ENCODE measurements at regions not wholly inside any gene's neighbourhood (a gene's known extent, or its start where the extent isn't known, plus 50 kb on each side); places are given as distances from the start of the nearest gene placed in this dataset.

DNA sequence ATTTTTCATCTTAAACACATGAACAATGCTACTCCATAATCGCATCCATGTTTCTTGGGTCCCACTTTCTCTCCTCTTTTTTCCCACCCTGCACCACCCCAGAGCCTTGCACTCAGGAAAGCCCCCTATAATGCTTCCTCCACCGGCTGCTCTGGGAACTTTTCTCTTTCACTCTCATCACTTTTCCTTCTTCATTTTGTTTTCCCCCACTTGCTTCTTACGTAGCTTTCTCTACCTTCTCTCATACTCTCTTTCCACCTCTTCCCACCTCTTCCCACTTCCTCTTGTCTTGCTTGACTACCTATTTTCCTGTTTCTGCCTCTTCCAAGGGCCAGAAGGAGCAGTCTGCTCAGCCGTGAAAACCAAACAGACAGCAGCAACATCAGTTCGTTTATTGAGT is 229.5 kb upstream of the RHOBTB1 start:
- DNase-seq (ENCODE audit: low spot score in 2 of 2), result no peak
- intact Hi-C loops (cut with DNase I; ENCODE audit: low total_unique reads), result no loop called here
- no peak overlapping the region for H3K4me3 ChIP-seq
- no peak overlapping the region for H3K27ac ChIP-seq
- H3K36me3 ChIP-seq, result no peaks in the 10 kb centered on the region
- H3K27me3 ChIP-seq, result no peaks in the 10 kb centered on the region
- no peaks in the 10 kb centered on the region for H3K9me3 ChIP-seq
- TF ChIP-seq POLR2AphosphoS5 (IDR thresholded peaks at IDR 0.05), result no peak
- TF ChIP-seq POLR2A (IDR thresholded peaks at IDR 0.05), result no peak
- TF ChIP-seq, protein P1, sequence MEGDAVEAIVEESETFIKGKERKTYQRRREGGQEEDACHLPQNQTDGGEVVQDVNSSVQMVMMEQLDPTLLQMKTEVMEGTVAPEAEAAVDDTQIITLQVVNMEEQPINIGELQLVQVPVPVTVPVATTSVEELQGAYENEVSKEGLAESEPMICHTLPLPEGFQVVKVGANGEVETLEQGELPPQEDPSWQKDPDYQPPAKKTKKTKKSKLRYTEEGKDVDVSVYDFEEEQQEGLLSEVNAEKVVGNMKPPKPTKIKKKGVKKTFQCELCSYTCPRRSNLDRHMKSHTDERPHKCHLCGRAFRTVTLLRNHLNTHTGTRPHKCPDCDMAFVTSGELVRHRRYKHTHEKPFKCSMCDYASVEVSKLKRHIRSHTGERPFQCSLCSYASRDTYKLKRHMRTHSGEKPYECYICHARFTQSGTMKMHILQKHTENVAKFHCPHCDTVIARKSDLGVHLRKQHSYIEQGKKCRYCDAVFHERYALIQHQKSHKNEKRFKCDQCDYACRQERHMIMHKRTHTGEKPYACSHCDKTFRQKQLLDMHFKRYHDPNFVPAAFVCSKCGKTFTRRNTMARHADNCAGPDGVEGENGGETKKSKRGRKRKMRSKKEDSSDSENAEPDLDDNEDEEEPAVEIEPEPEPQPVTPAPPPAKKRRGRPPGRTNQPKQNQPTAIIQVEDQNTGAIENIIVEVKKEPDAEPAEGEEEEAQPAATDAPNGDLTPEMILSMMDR (IDR thresholded peaks at IDR 0.05), result no peak
- H3K4me1 ChIP-seq, result no peaks in the 10 kb centered on the region

DNA sequence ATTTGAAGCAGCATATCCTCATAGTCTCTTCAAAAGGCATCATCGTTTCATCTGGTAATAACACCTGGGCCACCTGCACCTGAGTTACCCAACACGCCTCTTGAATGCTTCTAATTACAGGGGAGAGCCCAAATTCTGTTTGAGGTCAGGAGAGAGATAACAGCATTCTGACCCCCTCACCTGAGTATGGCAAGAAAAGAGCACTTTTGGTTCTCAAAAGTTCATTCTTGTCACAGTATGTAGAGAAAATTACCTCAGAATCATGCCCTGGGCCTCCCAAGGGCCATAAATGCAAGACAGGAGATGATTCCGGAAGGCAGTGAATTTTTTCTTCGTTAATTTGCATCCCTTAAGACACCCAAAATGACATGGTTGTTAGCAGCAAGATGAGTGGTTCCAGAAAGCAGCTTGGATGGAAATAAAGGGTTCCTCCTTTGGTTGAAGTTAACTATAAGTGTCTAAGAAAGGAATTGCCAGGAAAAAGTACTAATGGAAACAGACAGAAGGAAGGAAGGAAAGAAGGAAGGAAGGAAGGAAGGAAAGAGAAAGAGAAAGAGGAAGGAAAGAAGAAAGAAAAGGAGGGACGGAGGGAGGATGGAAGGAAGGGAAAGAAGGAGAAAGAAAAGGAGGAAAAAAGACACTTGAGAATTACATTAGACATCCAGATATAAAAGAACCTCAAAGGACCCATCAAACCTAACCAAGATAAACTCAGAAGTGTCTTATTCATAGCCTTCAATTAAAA is 228.4 kb upstream of the RHOBTB1 start:
- Histone ChIP-seq H3K27me3 (no peaks in the 10 kb centered on the region), H3K27ac (no peak overlapping the region), H3K36me3 (no peaks in the 10 kb centered on the region), H3K9me3 (no peaks in the 10 kb centered on the region), H3K4me1 (no peaks in the 10 kb centered on the region), H3K4me3 (no peak overlapping the region)
- intact Hi-C loops (cut with DNase I; ENCODE audit: low total_unique reads), result no loop called here
- no peak for DNase-seq (ENCODE audit: low spot score in 2 of 2)
- TF ChIP-seq POLR2A (IDR thresholded peaks at IDR 0.05) (no peak), POLR2AphosphoS5 (IDR thresholded peaks at IDR 0.05) (no peak)
- TF ChIP-seq, protein P1 (IDR thresholded peaks at IDR 0.05), result no peak

DNA sequence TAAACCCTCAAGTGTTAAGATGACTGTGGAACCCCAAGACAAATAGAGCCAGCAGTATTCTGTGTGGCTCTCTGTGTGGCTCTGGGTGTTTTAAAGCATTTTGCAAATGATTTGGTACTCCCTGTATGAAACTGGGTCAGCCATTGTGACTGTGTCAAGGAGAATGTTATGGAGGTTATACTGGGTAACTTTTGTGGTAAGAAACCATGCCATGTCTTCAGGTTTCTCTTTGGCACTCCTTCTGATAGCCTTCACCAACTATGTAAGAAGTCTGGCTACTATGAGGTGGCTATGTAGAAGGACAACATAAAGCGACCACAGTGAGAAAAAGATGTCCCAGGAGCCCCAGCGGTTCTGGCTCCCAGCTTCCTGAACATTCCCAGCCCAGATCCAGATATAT is 226.6 kb upstream of the RHOBTB1 start:
- no peaks in the 10 kb centered on the region for H3K36me3 ChIP-seq
- TF ChIP-seq POLR2AphosphoS5 (IDR thresholded peaks at IDR 0.05) (no peak), POLR2A (IDR thresholded peaks at IDR 0.05) (no peak)
- TF ChIP-seq, protein P1 (IDR thresholded peaks at IDR 0.05), result no peak
- no peak overlapping the region for H3K4me3 ChIP-seq
- H3K27ac ChIP-seq, result no peak overlapping the region
- H3K4me1 ChIP-seq, result no peaks in the 10 kb centered on the region
- H3K9me3 ChIP-seq, result no peaks in the 10 kb centered on the region
- DNase-seq (ENCODE audit: low spot score in 2 of 2), result no peak
- intact Hi-C loops (cut with DNase I; ENCODE audit: low total_unique reads), result no loop called here
- H3K27me3 ChIP-seq, result no peaks in the 10 kb centered on the region

DNA sequence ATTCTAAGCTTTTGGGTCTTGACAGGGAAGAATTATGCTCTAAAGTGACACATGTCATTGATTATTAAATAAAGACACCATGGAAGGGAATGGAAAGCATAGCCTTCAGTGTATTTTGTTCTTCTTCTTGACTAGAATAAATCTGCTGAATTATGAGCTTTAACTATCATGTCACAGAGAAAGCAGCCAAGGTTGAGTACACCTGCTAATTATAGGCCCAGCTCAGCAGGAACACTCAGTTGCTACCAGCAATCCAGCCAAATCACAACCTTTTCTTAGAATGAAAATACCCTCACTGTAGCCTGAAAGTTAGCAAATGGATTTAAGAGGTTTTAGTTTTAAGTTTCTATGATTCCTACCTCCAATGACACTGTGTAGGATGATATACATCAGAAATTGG is 225.3 kb upstream of the RHOBTB1 start:
- H3K27me3 ChIP-seq, result no peaks in the 10 kb centered on the region
- TF ChIP-seq POLR2AphosphoS5 (IDR thresholded peaks at IDR 0.05) (no peak), POLR2A (IDR thresholded peaks at IDR 0.05) (no peak)
- TF ChIP-seq, protein P1 (IDR thresholded peaks at IDR 0.05), result no peak

DNA sequence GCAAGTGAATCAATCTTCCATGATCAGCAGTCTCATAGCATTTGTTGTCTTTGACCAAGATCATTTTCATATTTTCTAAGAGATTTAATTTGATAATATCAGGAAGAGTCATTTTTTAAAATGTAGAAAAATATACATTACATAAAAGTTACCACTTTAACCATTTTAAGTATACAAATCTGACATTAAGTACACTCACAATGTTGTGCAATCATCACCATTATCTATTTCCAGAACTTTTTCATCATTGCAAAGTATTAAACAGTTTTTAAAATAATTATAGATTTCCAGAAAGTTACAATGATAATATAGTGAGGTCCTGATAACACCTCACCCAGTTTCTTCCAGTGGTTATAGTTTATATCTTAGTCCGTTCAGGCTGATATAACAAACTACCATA is 222.5 kb upstream of the RHOBTB1 start:
- H3K9me3 ChIP-seq, result no peaks in the 10 kb centered on the region
- no peaks in the 10 kb centered on the region for H3K36me3 ChIP-seq
- no peak overlapping the region for H3K27ac ChIP-seq
- no peaks in the 10 kb centered on the region for H3K4me1 ChIP-seq
- no peaks in the 10 kb centered on the region for H3K27me3 ChIP-seq
- intact Hi-C loops (cut with DNase I; ENCODE audit: low total_unique reads), result no loop called here
- no peak for TF ChIP-seq POLR2AphosphoS5 (IDR thresholded peaks at IDR 0.05)
- H3K4me3 ChIP-seq, result no peak overlapping the region
- no peak for DNase-seq (ENCODE audit: low spot score in 2 of 2)

More for the DNA sequence above, 225.3 kb upstream of the RHOBTB1 start:
- no peaks in the 10 kb centered on the region for H3K36me3 ChIP-seq
- intact Hi-C loops (cut with DNase I; ENCODE audit: low total_unique reads), result no loop called here
- H3K9me3 ChIP-seq, result no peaks in the 10 kb centered on the region
- H3K4me3 ChIP-seq, result no peak overlapping the region
- H3K4me1 ChIP-seq, result no peaks in the 10 kb centered on the region
- H3K27ac ChIP-seq, result no peak overlapping the region
- no peak for DNase-seq (ENCODE audit: low spot score in 2 of 2)

Data from breast epithelium (tissue), 4 donors.